ENCODE measurements at regions not wholly inside any gene's neighbourhood (a gene's known extent, or its start where the extent isn't known, plus 50 kb on each side); places are given as distances from the start of the nearest gene placed in this dataset.

DNA sequence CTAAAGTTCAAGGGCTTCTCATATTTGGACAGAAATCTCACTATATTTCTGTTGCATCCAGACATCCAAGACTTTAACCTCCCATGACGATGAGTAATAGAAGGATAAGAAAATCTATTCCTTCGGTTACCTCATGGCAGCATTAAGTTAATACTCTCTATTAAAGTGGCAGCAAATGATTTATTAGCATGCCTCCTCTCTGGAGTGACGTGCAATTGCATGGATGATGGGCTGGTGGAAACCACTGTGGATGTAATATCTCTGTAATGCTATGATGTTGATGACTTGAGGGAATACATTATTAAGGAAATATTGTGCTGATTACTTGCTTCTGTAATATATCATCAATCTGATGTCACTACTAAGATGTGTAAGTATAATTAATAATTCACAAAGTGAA, 336.8 kb downstream of the DSEL start:
- Mint-ChIP-seq H3K36me3 (ENCODE audit: insufficient read depth in 2 of 2) (no peaks in the 10 kb centered on the region), H3K27me3 (ENCODE audit: low read depth) (peaks cover 11% of the 10 kb centered on the region), H3K4me3 (no peak overlapping the region), H3K27ac (no peak overlapping the region), H3K4me1 (ENCODE audit: low read depth) (no peaks in the 10 kb centered on the region), H3K9me3 (no peaks in the 10 kb centered on the region)
- ATAC-seq (replicated peaks in 1 of 2): no peak
- no peak for DNase-seq

DNA sequence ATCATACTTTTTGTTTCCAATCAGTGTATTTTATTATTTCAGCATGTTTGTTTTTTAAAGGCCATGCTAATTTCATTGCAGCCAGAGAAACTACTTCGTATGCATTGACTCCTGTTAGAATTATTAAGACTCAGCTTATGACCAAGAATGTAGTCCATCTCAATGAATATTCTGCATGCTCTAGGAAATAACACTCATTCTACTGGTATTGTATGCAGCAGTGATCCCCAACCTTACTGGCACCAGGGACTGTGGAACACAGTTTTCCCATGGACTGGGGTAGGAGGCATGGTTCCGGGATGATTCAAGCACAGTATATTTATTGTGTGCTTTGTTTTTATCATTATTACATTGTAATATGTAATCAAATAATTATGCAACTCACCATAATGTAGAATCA, 356.9 kb downstream of the DSEL start:
- no peaks in the 10 kb centered on the region for H3K4me1 Mint-ChIP-seq (ENCODE audit: low read depth)
- no peak overlapping the region for H3K27ac Mint-ChIP-seq
- no peak overlapping the region for H3K4me3 Mint-ChIP-seq
- no peaks in the 10 kb centered on the region for H3K36me3 Mint-ChIP-seq (ENCODE audit: insufficient read depth in 2 of 2)
- DNase-seq: no peak
- H3K27me3 Mint-ChIP-seq (ENCODE audit: low read depth): no peaks in the 10 kb centered on the region
- H3K9me3 Mint-ChIP-seq: no peaks in the 10 kb centered on the region
- ATAC-seq (replicated peaks in 1 of 2): no peak

DNA sequence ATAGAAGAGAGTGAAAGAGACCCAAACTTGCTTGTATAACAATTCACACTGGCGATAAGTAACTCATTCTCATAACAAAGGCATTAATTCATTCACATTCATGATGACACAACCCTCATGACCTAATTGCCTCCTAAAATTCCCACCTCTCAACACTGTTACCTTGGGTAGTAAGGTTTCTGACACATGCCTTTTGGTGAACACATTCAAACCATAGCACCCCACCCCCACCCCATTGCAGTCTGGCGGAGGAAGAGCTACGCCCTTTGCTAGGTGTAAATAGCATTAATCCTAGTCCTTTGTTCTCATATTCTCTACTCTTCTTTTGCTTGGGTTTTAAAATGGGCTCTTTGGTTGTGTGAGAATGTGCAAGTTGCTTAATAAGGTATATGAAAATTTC, 361.5 kb downstream of the DSEL start:
- Mint-ChIP-seq H3K4me1 (ENCODE audit: low read depth) (no peaks in the 10 kb centered on the region), H3K27ac (no peak overlapping the region), H3K27me3 (ENCODE audit: low read depth) (no peaks in the 10 kb centered on the region), H3K9me3 (no peaks in the 10 kb centered on the region), H3K4me3 (no peak overlapping the region), H3K36me3 (ENCODE audit: insufficient read depth in 2 of 2) (no peaks in the 10 kb centered on the region)
- no peak for ATAC-seq (replicated peaks in 1 of 2)
- no peak for DNase-seq

DNA sequence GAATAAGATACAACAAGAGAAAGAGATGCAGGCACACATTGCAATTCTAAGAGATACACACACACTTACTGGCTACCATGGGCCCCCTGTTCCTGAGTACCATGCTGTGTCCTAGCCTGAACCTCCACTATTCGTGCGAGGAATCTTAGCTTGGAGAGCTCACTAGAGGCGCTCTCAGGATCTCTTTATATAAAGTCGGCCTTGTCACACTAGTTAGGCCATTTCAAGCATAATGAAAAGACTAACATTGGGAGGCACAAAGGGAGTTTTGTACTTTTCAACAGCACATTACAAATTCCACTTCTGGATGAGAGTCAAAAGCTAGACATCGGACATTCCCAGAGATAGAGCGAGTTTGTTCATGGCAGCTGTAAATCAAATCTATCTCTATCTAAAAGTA, 365.2 kb downstream of the DSEL start:
- ATAC-seq (replicated peaks in 1 of 2) (no peak), DNase-seq (no peak)
- H3K9me3 Mint-ChIP-seq: no peaks in the 10 kb centered on the region
- H3K36me3 Mint-ChIP-seq (ENCODE audit: insufficient read depth in 2 of 2): no peaks in the 10 kb centered on the region
- H3K27ac Mint-ChIP-seq: no peak overlapping the region
- no peaks in the 10 kb centered on the region for H3K27me3 Mint-ChIP-seq (ENCODE audit: low read depth)
- H3K4me1 Mint-ChIP-seq (ENCODE audit: low read depth): no peaks in the 10 kb centered on the region
- no peak overlapping the region for H3K4me3 Mint-ChIP-seq

DNA sequence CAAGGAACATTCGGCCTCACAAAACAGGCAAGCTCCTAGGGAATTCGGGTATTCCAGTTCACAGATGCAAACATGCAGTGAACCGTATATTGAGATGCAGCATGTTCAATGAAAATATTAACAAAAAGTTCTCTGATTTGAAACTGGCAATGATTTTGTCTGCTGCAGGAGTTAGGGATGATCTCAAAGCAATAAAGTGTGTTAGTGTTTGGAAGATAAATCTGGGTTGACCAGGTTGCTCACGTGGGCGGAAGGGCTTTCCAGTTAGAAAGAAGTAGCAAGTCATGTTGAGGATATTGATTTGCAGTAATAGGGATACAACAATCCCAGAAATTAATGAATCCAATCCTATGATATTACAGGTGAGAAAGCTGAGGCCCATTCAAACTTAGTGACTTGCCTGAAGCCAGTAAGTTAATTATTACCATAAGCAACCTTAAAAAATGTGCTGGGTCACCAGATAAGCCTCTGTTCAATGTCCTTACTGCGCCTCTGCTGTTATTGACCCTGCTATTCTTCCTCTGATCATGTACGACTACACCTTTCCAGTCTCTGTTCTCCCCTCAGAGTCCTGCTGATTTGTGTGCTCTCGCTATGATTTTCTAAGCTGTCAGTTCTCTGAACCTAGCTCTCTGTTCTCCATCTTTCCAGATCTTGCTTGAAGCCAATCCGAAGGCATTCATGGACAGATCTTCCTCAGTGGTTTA, 370.8 kb downstream of the DSEL start:
- H3K36me3 Mint-ChIP-seq (ENCODE audit: insufficient read depth in 2 of 2): no peaks in the 10 kb centered on the region
- H3K9me3 Mint-ChIP-seq: no peaks in the 10 kb centered on the region
- H3K27ac Mint-ChIP-seq: no peak overlapping the region
- no peak overlapping the region for H3K4me3 Mint-ChIP-seq
- ATAC-seq (replicated peaks in 1 of 2) (no peak), DNase-seq (no peak)
- no peaks in the 10 kb centered on the region for H3K27me3 Mint-ChIP-seq (ENCODE audit: low read depth)
- no peaks in the 10 kb centered on the region for H3K4me1 Mint-ChIP-seq (ENCODE audit: low read depth)

DNA sequence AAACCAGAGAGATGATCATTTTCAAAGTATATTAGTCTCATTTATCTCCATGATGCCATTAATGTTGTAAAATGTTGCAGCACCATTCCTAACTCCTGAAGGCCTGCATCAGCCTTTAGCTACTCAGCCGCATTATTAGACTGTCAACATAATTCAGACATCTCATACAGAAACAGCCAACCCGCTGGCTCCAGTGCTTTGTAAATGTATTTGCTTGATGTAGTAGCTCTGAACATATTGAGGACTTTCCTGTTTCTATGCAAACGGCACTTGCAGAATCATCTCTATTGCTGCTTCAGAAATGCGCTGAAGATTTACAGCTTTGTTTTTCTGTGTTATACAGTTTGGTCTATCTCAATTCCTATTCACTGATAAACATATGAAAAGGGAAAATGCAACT, 372.2 kb downstream of the DSEL start:
- Mint-ChIP-seq H3K36me3 (ENCODE audit: insufficient read depth in 2 of 2) (no peaks in the 10 kb centered on the region), H3K9me3 (no peaks in the 10 kb centered on the region), H3K27ac (no peak overlapping the region), H3K27me3 (ENCODE audit: low read depth) (no peaks in the 10 kb centered on the region), H3K4me1 (ENCODE audit: low read depth) (no peaks in the 10 kb centered on the region), H3K4me3 (no peak overlapping the region)
- ATAC-seq (replicated peaks in 1 of 2): no peak
- DNase-seq: no peak

GRCh38 chr18:67143028-67143427, 373.5 kb downstream of the DSEL start:
- Mint-ChIP-seq H3K27ac (no peak overlapping the region), H3K36me3 (ENCODE audit: insufficient read depth in 2 of 2) (no peaks in the 10 kb centered on the region), H3K4me1 (ENCODE audit: low read depth) (no peaks in the 10 kb centered on the region), H3K4me3 (no peak overlapping the region), H3K9me3 (no peaks in the 10 kb centered on the region), H3K27me3 (ENCODE audit: low read depth) (no peaks in the 10 kb centered on the region)
- ATAC-seq (replicated peaks in 1 of 2) (no peak), DNase-seq (no peak)

DNA sequence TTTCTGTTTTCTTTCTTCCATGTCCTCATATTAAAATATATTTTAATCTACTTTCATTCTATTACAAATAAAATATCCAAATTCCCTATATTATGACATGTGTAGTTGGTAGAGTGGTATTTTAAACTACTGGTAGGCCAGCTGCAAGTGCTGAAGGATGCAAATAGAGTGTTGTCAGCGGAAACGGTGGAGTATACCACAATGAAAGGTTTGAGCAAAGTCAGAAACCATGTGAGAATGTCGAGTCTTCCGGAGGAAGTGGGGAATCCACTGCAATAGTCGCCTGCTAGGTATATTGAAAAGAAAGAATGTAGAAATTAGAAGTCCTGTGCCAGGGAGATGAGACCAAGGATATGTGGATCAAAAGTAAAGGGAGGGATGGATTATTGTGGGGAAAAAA, 373.9 kb downstream of the DSEL start:
- H3K27me3 Mint-ChIP-seq (ENCODE audit: low read depth): no peaks in the 10 kb centered on the region
- DNase-seq: no peak
- no peaks in the 10 kb centered on the region for H3K4me1 Mint-ChIP-seq (ENCODE audit: low read depth)
- no peak overlapping the region for H3K27ac Mint-ChIP-seq
- no peak overlapping the region for H3K4me3 Mint-ChIP-seq
- H3K9me3 Mint-ChIP-seq: no peaks in the 10 kb centered on the region
- no peak for ATAC-seq (replicated peaks in 1 of 2)
- H3K36me3 Mint-ChIP-seq (ENCODE audit: insufficient read depth in 2 of 2): no peaks in the 10 kb centered on the region

DNA sequence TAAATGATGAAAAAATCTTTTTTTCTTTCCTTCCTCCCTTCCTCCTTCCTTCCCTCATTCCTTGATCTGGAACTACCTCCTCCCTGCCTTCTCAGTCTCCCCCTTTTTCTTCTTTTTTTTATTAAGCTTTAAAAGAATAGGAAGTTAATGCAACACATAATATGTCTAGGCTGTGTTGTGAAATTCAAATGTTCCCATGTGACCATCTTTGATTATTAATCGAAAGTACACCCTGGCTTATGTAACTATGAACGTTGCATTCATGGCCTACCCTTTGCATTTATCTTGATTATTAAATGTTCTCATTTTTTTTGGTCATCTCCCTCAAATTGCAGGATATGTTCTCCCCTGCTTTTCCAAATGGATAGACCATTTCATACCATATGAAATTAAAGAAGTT, 376.0 kb downstream of the DSEL start:
- Mint-ChIP-seq H3K4me1 (ENCODE audit: low read depth) (no peaks in the 10 kb centered on the region), H3K36me3 (ENCODE audit: insufficient read depth in 2 of 2) (no peaks in the 10 kb centered on the region), H3K4me3 (no peak overlapping the region), H3K9me3 (no peaks in the 10 kb centered on the region), H3K27ac (no peak overlapping the region), H3K27me3 (ENCODE audit: low read depth) (no peaks in the 10 kb centered on the region)
- DNase-seq: no peak
- no peak for ATAC-seq (replicated peaks in 1 of 2)

DNA sequence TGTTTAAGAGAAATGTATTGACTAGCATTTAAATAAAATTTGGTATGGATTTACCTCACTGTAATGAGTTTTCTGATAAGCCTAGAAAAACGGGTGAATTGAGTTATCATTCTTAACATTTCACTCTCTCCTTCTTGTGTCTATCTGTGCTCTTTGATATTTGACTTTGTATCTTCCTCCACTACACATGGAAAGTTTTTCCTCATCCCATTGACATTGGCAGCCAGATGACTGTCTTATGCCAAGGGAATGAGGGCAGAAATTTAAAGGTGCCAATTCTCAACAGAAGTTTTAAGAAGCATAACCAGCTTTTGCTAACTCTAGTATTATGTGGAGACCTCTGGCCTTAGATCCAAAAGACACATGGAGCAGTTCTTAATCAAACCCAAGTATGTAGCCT, 376.6 kb downstream of the DSEL start:
- DNase-seq (no peak), ATAC-seq (replicated peaks in 1 of 2) (no peak)
- H3K9me3 Mint-ChIP-seq: no peaks in the 10 kb centered on the region
- no peaks in the 10 kb centered on the region for H3K36me3 Mint-ChIP-seq (ENCODE audit: insufficient read depth in 2 of 2)
- H3K4me3 Mint-ChIP-seq: no peak overlapping the region
- no peaks in the 10 kb centered on the region for H3K27me3 Mint-ChIP-seq (ENCODE audit: low read depth)
- no peaks in the 10 kb centered on the region for H3K4me1 Mint-ChIP-seq (ENCODE audit: low read depth)
- no peak overlapping the region for H3K27ac Mint-ChIP-seq

DNA sequence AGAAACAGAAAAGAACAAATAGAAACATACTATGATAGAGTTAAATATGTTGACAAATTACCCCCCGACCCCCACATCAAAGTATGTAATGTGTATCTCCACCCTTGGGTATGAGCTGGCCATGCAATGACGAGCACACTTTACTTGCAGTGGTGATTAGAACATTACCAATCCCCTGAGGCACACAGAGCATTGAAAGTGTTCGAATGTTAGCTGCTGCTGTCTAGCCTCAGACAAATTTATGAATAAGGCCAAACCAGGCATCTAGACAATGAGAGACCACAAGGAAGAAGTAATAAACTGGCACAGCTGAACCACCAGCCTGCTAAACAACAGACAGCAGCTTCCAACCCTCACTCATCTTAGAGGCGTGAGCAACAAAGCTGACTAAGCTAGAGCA, 380.5 kb downstream of the DSEL start:
- Mint-ChIP-seq H3K4me1 (ENCODE audit: low read depth) (no peaks in the 10 kb centered on the region), H3K4me3 (no peak overlapping the region), H3K9me3 (no peaks in the 10 kb centered on the region), H3K27me3 (ENCODE audit: low read depth) (no peaks in the 10 kb centered on the region), H3K36me3 (ENCODE audit: insufficient read depth in 2 of 2) (no peaks in the 10 kb centered on the region), H3K27ac (no peak overlapping the region)
- DNase-seq (no peak), ATAC-seq (replicated peaks in 1 of 2) (no peak)

- DNase-seq: no peak
- Mint-ChIP-seq H3K9me3 (no peaks in the 10 kb centered on the region), H3K27ac (no peak overlapping the region), H3K4me1 (ENCODE audit: low read depth) (no peaks in the 10 kb centered on the region), H3K36me3 (ENCODE audit: insufficient read depth in 2 of 2) (no peaks in the 10 kb centered on the region), H3K4me3 (no peak overlapping the region), H3K27me3 (ENCODE audit: low read depth) (no peaks in the 10 kb centered on the region)
- ATAC-seq (replicated peaks in 1 of 2): no peak
These were observed 381.6 kb downstream of the DSEL start for GRCh38 chr18:67134911-67135310.

- Mint-ChIP-seq H3K4me3 (no peak overlapping the region), H3K4me1 (ENCODE audit: low read depth) (no peaks in the 10 kb centered on the region), H3K27me3 (ENCODE audit: low read depth) (no peaks in the 10 kb centered on the region), H3K27ac (no peak overlapping the region), H3K36me3 (ENCODE audit: insufficient read depth in 2 of 2) (no peaks in the 10 kb centered on the region), H3K9me3 (no peaks in the 10 kb centered on the region)
- DNase-seq (no peak), ATAC-seq (replicated peaks in 1 of 2) (no peak)
These were observed 382.9 kb downstream of the DSEL start for GRCh38 chr18:67133669-67134068.

- no peak overlapping the region for H3K4me3 Mint-ChIP-seq
- no peak overlapping the region for H3K27ac Mint-ChIP-seq
- no peaks in the 10 kb centered on the region for H3K4me1 Mint-ChIP-seq (ENCODE audit: low read depth)
- no peaks in the 10 kb centered on the region for H3K27me3 Mint-ChIP-seq (ENCODE audit: low read depth)
- DNase-seq: no peak
- H3K9me3 Mint-ChIP-seq: peaks cover 0 to 2% of the 10 kb centered on the region in 2 donors
- no peak for ATAC-seq (replicated peaks in 1 of 2)
- H3K36me3 Mint-ChIP-seq (ENCODE audit: insufficient read depth in 2 of 2): no peaks in the 10 kb centered on the region
These were observed 383.6 kb downstream of the DSEL start for GRCh38 chr18:67132919-67133318.
